GM12891 (cell line): ENCODE measurements at regions not wholly inside any gene's neighbourhood (a gene's known extent, or its start where the extent isn't known, plus 50 kb on each side); places are given as distances from the start of the nearest gene placed in this dataset.

Experiments
- DNase-seq: peaks from one replicate; pipeline ENCODE4 v3.0.0; 2011; ENCODE audit warnings: low spot score; ENCODE audit not compliant: insufficient read length
- FAIRE-seq: peaks from 2 replicates; lab custom pipeline; 2011; peaks lifted over from hg19 to GRCh38; lab: Jason Lieb, UNC
- PAX5 ChIP-seq: IDR thresholded peaks from 2 replicates; pipeline ENCODE4 v1.6.1; 2011; ENCODE audit warnings: low read length, moderate library complexity, mild to moderate bottlenecking; ENCODE audit not compliant: insufficient read depth, severe bottlenecking
- POLR2A ChIP-seq: IDR thresholded peaks from 2 replicates; pipeline ENCODE4 v1.6.1; 2011; ENCODE audit warnings: low read depth, low read length, control low read depth
- POLR2AphosphoS5 ChIP-seq: IDR thresholded peaks from 2 replicates; pipeline ENCODE4 v1.6.1; 2011; ENCODE audit warnings: low read depth, low read length, control low read depth
- POU2F2 ChIP-seq: IDR thresholded peaks from 2 replicates; pipeline ENCODE4 v1.6.1; 2011; ENCODE audit warnings: low read depth, mild to moderate bottlenecking, control low read depth, low read length, moderate library complexity
- SPI1 ChIP-seq: IDR thresholded peaks from 2 replicates; pipeline ENCODE4 v1.6.1; 2011; ENCODE audit warnings: low read depth, low read length, control low read depth
- TAF1 ChIP-seq: IDR thresholded peaks from 2 replicates; pipeline ENCODE4 v1.6.1; 2011; ENCODE audit warnings: low read depth, low read length, control low read depth

DNA sequence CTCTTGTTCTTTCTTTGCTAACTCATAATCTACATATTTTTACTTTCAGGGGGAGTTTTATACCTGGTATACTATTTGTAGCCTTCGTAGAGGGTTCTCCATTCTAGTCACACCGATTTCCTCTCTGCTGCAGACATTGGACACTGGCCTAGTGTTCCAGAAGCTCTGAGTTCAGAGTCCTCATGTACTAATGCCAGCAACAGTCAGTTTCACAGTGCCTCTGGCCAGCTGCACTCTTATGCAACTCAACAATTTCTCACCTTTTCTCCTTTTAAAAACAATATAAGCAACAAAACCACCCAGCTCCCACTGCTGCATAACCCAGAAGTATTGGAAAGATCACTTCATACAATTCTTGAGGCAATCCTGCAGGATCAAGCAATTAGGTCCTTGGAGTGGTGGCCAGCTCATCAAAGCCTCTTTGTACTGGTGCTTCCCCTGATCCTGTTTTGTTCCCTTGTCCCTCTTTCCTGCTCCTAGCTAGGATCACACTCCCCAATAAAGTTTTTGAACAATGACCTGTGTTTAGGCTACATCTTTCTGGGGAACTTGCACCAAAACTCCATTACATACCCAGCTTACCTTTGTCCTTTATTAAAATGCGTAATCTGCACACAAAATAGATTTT is 98.1 kb upstream of the TUT7 start:
- TF ChIP-seq TAF1 (no peak), POLR2A (no peak), PAX5 (no peak), POLR2AphosphoS5 (no peak), SPI1 (no peak)
- FAIRE-seq (no peak), DNase-seq (no peak)

GRCh38 chr9:86449246-86449645 is 95.0 kb upstream of the TUT7 start:
- DNase-seq (no peak), FAIRE-seq (no peak)
- TF ChIP-seq PAX5 (no peak), POLR2A (no peak), POU2F2 (no peak), SPI1 (no peak), TAF1 (no peak), POLR2AphosphoS5 (no peak)

- no peak for DNase-seq
- no peak for FAIRE-seq
- no peak for TF ChIP-seq POLR2AphosphoS5
- no peak for TF ChIP-seq TAF1
- no peak for TF ChIP-seq PAX5
- TF ChIP-seq SPI1: no peak
These were observed 91.5 kb upstream of the TUT7 start for GRCh38 chr9:86445671-86446070.

DNA sequence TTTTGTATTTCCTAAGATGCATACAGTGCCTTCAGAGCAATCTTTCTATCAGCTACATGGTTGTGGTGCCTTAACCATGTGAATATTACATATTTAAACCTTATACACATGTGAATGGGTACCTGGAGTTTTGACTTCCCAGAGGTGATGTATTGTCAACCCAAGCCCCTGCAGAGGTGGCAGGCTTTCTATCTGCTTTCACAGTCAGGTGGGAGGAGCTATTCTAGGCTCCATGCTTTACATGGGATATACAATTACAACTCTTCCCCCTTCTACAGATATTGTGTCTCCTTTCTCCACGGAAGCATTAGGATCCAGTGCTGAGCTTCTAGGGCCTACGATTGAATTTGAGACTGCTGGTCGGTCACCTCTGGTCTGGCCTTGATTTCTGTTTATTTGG is 89.8 kb upstream of the TUT7 start:
- no peak for TF ChIP-seq SPI1
- TF ChIP-seq POLR2A: no peak
- TF ChIP-seq POU2F2: no peak
- TF ChIP-seq TAF1: no peak
- TF ChIP-seq POLR2AphosphoS5: no peak
- TF ChIP-seq PAX5: no peak
- FAIRE-seq (no peak), DNase-seq (no peak)

GRCh38 chr9:86434039-86434726 is 80.0 kb upstream of the TUT7 start:
- no peak for TF ChIP-seq POU2F2
- no peak for TF ChIP-seq PAX5
- no peak for TF ChIP-seq SPI1
- no peak for TF ChIP-seq POLR2AphosphoS5
- no peak for TF ChIP-seq POLR2A
- no peak for TF ChIP-seq TAF1
- DNase-seq: peak; percentile 17
- FAIRE-seq: peak; percentile 51

DNA sequence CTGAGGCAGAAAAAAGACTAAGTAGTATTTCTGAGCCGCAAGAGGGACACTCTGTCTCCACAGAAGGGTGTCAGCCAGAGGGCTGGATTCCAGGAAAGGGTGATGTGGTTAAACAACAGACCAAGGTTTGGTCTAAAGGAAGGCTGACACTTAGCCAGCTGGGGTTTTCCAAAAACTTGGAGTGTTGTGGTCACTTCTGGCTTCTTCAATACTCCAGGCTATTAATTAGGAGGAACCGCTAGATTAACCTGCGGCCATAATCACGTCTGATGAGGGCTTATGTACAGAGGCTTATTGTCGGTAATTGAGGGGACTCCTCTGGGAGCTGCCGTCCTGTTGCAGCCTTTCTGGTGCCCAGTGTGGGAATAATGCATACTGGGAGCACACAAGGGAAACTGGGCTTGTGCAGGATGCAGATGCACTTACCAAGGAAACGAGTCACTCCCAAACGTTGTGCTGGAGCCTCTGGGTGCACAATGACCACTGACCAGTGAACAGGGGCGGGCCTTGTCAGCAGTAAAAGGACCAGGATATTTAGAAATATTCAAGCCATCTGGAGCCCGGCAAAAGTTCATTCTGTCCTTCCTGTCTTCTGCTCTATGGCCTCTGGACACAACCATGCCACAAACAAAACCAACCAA is 70.2 kb upstream of the TUT7 start:
- no peak for FAIRE-seq
- TF ChIP-seq PAX5: no peak
- TF ChIP-seq TAF1: no peak
- TF ChIP-seq POLR2A: no peak
- TF ChIP-seq POU2F2: no peak
- no peak for TF ChIP-seq SPI1
- TF ChIP-seq POLR2AphosphoS5: no peak

DNA sequence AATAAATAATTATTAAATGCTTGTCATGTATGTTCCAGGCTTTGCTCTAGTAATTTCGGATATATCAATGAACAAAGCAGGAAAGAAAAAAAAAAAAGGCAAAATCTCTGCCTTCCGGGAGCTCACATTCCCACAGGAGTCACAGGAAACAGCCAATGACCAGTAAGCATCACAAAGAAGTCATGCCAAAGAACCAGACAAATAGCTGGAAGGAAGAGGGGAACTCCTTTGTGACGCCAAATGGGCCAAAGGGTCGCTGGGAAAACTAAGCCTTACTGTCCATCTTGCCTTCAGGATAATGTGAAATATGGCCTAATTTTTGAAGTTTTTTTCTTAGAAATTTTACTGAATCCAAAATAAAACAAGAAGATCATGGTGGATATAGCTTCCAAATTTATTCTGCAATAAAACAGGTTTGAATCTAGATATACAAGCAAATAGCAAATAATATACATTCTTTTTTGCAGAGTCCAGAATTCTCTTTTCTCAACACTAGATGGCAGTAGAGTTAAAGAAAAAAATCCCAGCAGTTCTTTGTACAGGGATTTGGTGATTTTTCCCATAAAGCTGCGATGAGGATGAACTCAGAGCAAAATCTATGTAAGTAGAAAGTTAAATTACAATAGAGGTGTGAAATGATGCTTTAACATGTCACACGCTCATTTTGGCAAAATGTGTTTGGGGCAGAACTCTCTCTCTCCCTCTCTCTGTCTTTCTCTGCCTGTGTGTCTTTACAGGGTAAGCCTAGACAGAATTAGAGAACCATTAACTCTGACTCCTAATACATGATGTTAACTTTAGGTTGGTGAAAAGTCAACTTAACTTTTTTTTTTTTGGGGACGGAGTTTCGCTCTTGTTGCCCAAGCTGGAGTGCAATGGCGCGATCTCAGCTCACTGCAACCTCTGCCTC is 60.0 kb upstream of the TUT7 start:
- DNase-seq (no peak), FAIRE-seq (no peak)
- TF ChIP-seq SPI1: no peak
- TF ChIP-seq POLR2A: no peak
- no peak for TF ChIP-seq TAF1

More for the DNA sequence above, 70.2 kb upstream of the TUT7 start:
- no peak for DNase-seq

GRCh38 chr9:86410281-86410680 is 56.1 kb upstream of the TUT7 start:
- no peak for FAIRE-seq
- DNase-seq: no peak
- no peak for TF ChIP-seq SPI1
- no peak for TF ChIP-seq PAX5
- TF ChIP-seq POLR2AphosphoS5: no peak
- TF ChIP-seq POU2F2: no peak
- TF ChIP-seq POLR2A: no peak
- TF ChIP-seq TAF1: no peak

DNA sequence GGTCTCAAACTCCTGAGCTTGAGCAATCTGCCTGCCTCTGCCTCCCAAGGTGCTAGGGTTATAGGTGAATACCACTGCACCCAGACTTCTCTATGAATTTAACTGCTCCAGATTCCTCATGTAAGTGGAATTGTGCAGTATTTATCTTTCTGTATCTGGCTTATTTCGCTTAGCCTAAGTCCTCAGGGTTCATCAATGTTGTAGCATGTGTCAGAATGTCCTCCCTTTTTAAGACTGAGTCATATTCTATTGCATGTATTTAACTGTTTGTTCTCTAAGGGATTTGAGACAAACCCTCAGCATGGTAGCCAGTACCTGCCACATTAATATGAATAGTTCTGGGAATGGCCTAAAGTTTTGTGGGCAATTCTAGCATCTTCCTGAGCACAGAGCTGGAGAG is 53.9 kb upstream of the TUT7 start:
- FAIRE-seq (no peak), DNase-seq (no peak)
- TF ChIP-seq PAX5 (no peak), SPI1 (no peak), TAF1 (no peak), POU2F2 (no peak), POLR2AphosphoS5 (no peak), POLR2A (no peak)

GRCh38 chr9:86407022-86407421 is 52.8 kb upstream of the TUT7 start:
- FAIRE-seq (no peak), DNase-seq (no peak)

More at GRCh38 chr9:86407022-86407421, 52.8 kb upstream of the TUT7 start:
- no peak for TF ChIP-seq PAX5
- no peak for TF ChIP-seq POLR2A
- TF ChIP-seq POU2F2: no peak
- no peak for TF ChIP-seq SPI1
- TF ChIP-seq POLR2AphosphoS5: no peak
- TF ChIP-seq TAF1: no peak
